AG09319 (cell line): ENCODE measurements at regions not wholly inside any gene's neighbourhood (a gene's known extent, or its start where the extent isn't known, plus 50 kb on each side); places are given as distances from the start of the nearest gene placed in this dataset.

Experiments used
- DNase-seq: peaks from one replicate; pipeline ENCODE4 v3.0.0-alpha.2; 2010; ENCODE audit warnings: low read depth; ENCODE audit errors: extremely low read depth
- CTCF ChIP-seq: IDR thresholded peaks from 2 replicates; pipeline ENCODE4 v1.5.1; 2011; ENCODE audit warnings: low read depth, mild to moderate bottlenecking, inconsistent platforms, low read length, moderate library complexity

- no peak for DNase-seq
- TF ChIP-seq CTCF, result peak; percentile 29
These were observed 460.3 kb upstream of the KLHL1 start for GRCh38 chr13:70568571-70568970.

- no peak for TF ChIP-seq CTCF
- no peak for DNase-seq
These were observed 436.5 kb upstream of the KLHL1 start for GRCh38 chr13:70544706-70545105.

- no peak for TF ChIP-seq CTCF
- no peak for DNase-seq
These were observed 433.2 kb upstream of the KLHL1 start for GRCh38 chr13:70541451-70541850.

GRCh38 chr13:70534466-70534865 is 426.2 kb upstream of the KLHL1 start:
- no peak for TF ChIP-seq CTCF
- no peak for DNase-seq

- DNase-seq, result no peak
- TF ChIP-seq CTCF, result no peak
These were observed 421.4 kb upstream of the KLHL1 start for GRCh38 chr13:70529652-70530051.

- TF ChIP-seq CTCF, result no peak
- DNase-seq, result no peak
These were observed 419.3 kb upstream of the KLHL1 start for GRCh38 chr13:70527599-70527998.

- no peak for TF ChIP-seq CTCF
- DNase-seq, result no peak
These were observed 415.4 kb upstream of the KLHL1 start for GRCh38 chr13:70523622-70524021.
